Neuronal stem cell (in vitro differentiated cells): ENCODE measurements at regions not wholly inside any gene's neighbourhood (a gene's known extent, or its start where the extent isn't known, plus 50 kb on each side); places are given as distances from the start of the nearest gene placed in this dataset.

ENCODE experiments used
- DNase-seq: peaks from one replicate; pipeline ENCODE4 v3.0.0-alpha.2; 2013; ENCODE audit warnings: low spot score
- H2AFZ ChIP-seq: one replicate; pipeline ENCODE4 v1.6.1; 2013; ENCODE audit warnings: mild to moderate bottlenecking, low read length, inconsistent platforms
- H2AK5ac ChIP-seq: 2 replicates; pipeline ENCODE4 v1.6.1; 2013; ENCODE audit warnings: low read depth, mild to moderate bottlenecking, inconsistent platforms, low read length, moderate library complexity, mixed read lengths
- H2BK120ac ChIP-seq: 2 replicates; pipeline ENCODE4 v1.6.1; 2013; ENCODE audit warnings: low read depth, mild to moderate bottlenecking, inconsistent platforms, low read length, moderate library complexity, mixed read lengths
- H2BK12ac ChIP-seq: one replicate; pipeline ENCODE4 v1.6.1; 2013; ENCODE audit warnings: low read length, inconsistent platforms
- H2BK15ac ChIP-seq: 2 replicates; pipeline ENCODE4 v1.6.1; 2013; ENCODE audit warnings: mild to moderate bottlenecking, low read length, inconsistent platforms, mixed read lengths
- H2BK5ac ChIP-seq: one replicate; pipeline ENCODE4 v1.6.1; 2013; ENCODE audit warnings: inconsistent platforms, mild to moderate bottlenecking, low read length, moderate library complexity
- H3K14ac ChIP-seq: one replicate; pipeline ENCODE4 v1.6.1; 2013; ENCODE audit warnings: low read length, inconsistent platforms
- H3K18ac ChIP-seq: 2 replicates; pipeline ENCODE4 v1.6.1; 2013; ENCODE audit warnings: low read length, inconsistent platforms
- H3K23ac ChIP-seq: 2 replicates; pipeline ENCODE4 v1.6.1; 2013; ENCODE audit warnings: low read depth, mild to moderate bottlenecking, mixed read lengths, low read length, inconsistent platforms; ENCODE audit not compliant: poor library complexity
- H3K27ac ChIP-seq: replicated peaks from 3 replicates; pipeline ENCODE4 v1.5.1; 2013; ENCODE audit warnings: low read length, inconsistent platforms
- H3K27me3 ChIP-seq, 3 experiments: 2 replicates each; pipeline ENCODE4 v1.6.1; 2013; ENCODE audit warnings: low read length in 3 of 3, mild to moderate bottlenecking in 2 of 3, inconsistent platforms in 1 of 3, low read depth in 1 of 3, mixed read lengths in 1 of 3, moderate library complexity in 1 of 3; ENCODE audit not compliant: control insufficient read depth in 3 of 3, insufficient read depth in 3 of 3
- H3K36me3 ChIP-seq, 2 donors: replicated peaks in 1 of 2; 2 replicates each; pipeline ENCODE4 v1.6.1; 2013; ENCODE audit warnings: low read length in 2 of 2; ENCODE audit not compliant: control insufficient read depth in 2 of 2, insufficient read depth in 2 of 2
- H3K4ac ChIP-seq: 2 replicates; pipeline ENCODE4 v1.6.1; 2013; ENCODE audit warnings: inconsistent platforms, mild to moderate bottlenecking, low read length, moderate library complexity
- H3K4me1 ChIP-seq, 2 donors: 1 replicate in 1 of 2; 2 replicates in 1 of 2; pipeline ENCODE4 v1.6.1; 2013; ENCODE audit warnings: low read length in 2 of 2, low read depth in 1 of 2; ENCODE audit not compliant: control insufficient read depth in 2 of 2, insufficient read depth in 1 of 2
- H3K4me2 ChIP-seq: one replicate; pipeline ENCODE4 v1.6.1; 2013; ENCODE audit warnings: mild to moderate bottlenecking, low read length, inconsistent platforms; ENCODE audit not compliant: insufficient read depth, poor library complexity, severe bottlenecking
- H3K4me3 ChIP-seq, 2 donors: 2 replicates each; pipeline ENCODE4 v1.5.1; 2013; ENCODE audit warnings: low read length in 2 of 2, mild to moderate bottlenecking in 2 of 2, inconsistent platforms in 1 of 2, moderate library complexity in 1 of 2
- H3K79me1 ChIP-seq: one replicate; pipeline ENCODE4 v1.6.1; 2013; ENCODE audit warnings: low read depth, mild to moderate bottlenecking, inconsistent platforms, low read length, moderate library complexity
- H3K9ac ChIP-seq: one replicate; pipeline ENCODE4 v1.6.1; 2013; ENCODE audit warnings: mild to moderate bottlenecking, low read depth, low read length, inconsistent platforms; ENCODE audit not compliant: poor library complexity
- H3K9me3 ChIP-seq, 2 donors: replicated peaks in 1 of 2; 2 replicates each; pipeline versions ENCODE3 to v1.6.1; 2013; ENCODE audit warnings: low read length in 2 of 2, mild to moderate bottlenecking in 2 of 2, inconsistent platforms in 1 of 2, low read depth in 1 of 2, mixed read lengths in 1 of 2, moderate library complexity in 1 of 2; ENCODE audit not compliant: control insufficient read depth in 2 of 2, insufficient read depth in 1 of 2
- H4K8ac ChIP-seq: one replicate; pipeline ENCODE4 v1.6.1; 2013; ENCODE audit warnings: low read depth, mild to moderate bottlenecking, inconsistent platforms, low read length, moderate library complexity
- H4K91ac ChIP-seq: one replicate; pipeline ENCODE4 v1.6.1; 2013; ENCODE audit warnings: low read length, low read depth, mild to moderate bottlenecking, inconsistent platforms; ENCODE audit not compliant: poor library complexity
- WGBS, 2 donors: extraction: QIAGEN DNeasy Blood & Tissue Kit; methylation state at CpG; one replicate each; pipeline ENCODE4 v1.1.7; 2013; ENCODE audit warnings: missing lambda C conversion rate in 2 of 2, mixed read lengths in 1 of 2; ENCODE audit not compliant: insufficient read length in 2 of 2, insufficient replicate concordance in 1 of 2; ENCODE audit errors: extremely low coverage in 2 of 2; 5-methylcytosine and 5-hydroxymethylcytosine counted together

- no peak overlapping the region for H2AFZ ChIP-seq
- no peak overlapping the region for H3K4ac ChIP-seq
- no peak overlapping the region for H3K4me3 ChIP-seq
- H3K18ac ChIP-seq, result no peak overlapping the region
- no peak overlapping the region for H2AK5ac ChIP-seq
- H3K14ac ChIP-seq, result no peak overlapping the region
- no peaks in the 10 kb centered on the region for H3K4me1 ChIP-seq
- no peak overlapping the region for H2BK15ac ChIP-seq
- H3K27ac ChIP-seq, result no peak overlapping the region
- no peak overlapping the region for H3K23ac ChIP-seq
- no peak overlapping the region for H2BK12ac ChIP-seq
- H3K79me1 ChIP-seq, result no peaks in the 10 kb centered on the region
- WGBS, 2 donors, result no CpG with 5 or more reads among the region's 4 CpGs
- no peak overlapping the region for H2BK5ac ChIP-seq
- H4K91ac ChIP-seq, result no peak overlapping the region
- DNase-seq, result no peak
- H3K4me2 ChIP-seq, result no peak overlapping the region
- no peaks in the 10 kb centered on the region for H3K27me3 ChIP-seq
- no peak overlapping the region for H4K8ac ChIP-seq
- H3K36me3 ChIP-seq, result no peaks in the 10 kb centered on the region
- H3K9me3 ChIP-seq, result no peaks in the 10 kb centered on the region
- H3K9ac ChIP-seq, result no peak overlapping the region
- no peak overlapping the region for H2BK120ac ChIP-seq
Measured at GRCh38 chr4:177236886-177237285, 72.8 kb upstream of the NEIL3 start.

DNA sequence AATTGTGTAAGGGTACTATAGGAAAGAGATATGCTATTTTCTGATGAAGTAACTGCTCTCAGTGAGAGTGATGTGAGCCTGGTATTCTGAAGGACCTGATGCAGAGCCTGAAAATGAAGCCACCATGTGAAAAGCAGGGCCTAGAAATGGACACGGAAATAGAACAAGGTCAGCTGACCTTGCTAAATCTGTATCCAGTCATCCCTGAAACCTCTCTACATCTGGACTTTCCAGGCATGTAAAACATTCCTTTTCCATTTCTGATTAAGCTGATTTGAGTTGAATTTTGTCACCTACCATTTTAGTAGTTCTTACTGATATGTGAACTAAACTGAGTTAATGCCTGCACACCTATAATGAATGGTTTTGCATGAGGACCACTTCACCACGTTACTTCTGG is 72.4 kb upstream of the NEIL3 start:
- H4K8ac ChIP-seq, result no peak overlapping the region
- H3K27me3 ChIP-seq, result no peaks in the 10 kb centered on the region
- no peak overlapping the region for H3K4me2 ChIP-seq
- H2BK120ac ChIP-seq, result no peak overlapping the region
- WGBS, 2 donors, result no CpG with 5 or more reads among the region's 2 CpGs
- H4K91ac ChIP-seq, result no peak overlapping the region
- H3K4ac ChIP-seq, result no peak overlapping the region
- no peak overlapping the region for H2AK5ac ChIP-seq
- no peak overlapping the region for H2AFZ ChIP-seq
- no peak overlapping the region for H3K23ac ChIP-seq
- H3K4me1 ChIP-seq, result no peaks in the 10 kb centered on the region
- H3K27ac ChIP-seq, result no peak overlapping the region
- H3K14ac ChIP-seq, result no peak overlapping the region
- no peak overlapping the region for H2BK12ac ChIP-seq
- H3K79me1 ChIP-seq, result no peaks in the 10 kb centered on the region
- no peak overlapping the region for H2BK5ac ChIP-seq
- no peak overlapping the region for H3K9ac ChIP-seq
- no peaks in the 10 kb centered on the region for H3K36me3 ChIP-seq
- H3K18ac ChIP-seq, result no peak overlapping the region
- no peaks in the 10 kb centered on the region for H3K9me3 ChIP-seq
- no peak for DNase-seq
- no peak overlapping the region for H3K4me3 ChIP-seq
- no peak overlapping the region for H2BK15ac ChIP-seq

GRCh38 chr4:177239477-177239876 is 70.2 kb upstream of the NEIL3 start:
- Histone ChIP-seq H2BK12ac (no peak overlapping the region), H3K18ac (no peak overlapping the region), H3K23ac (no peak overlapping the region), H2BK120ac (no peak overlapping the region), H3K4me3 (no peak overlapping the region), H2BK15ac (no peak overlapping the region), H4K8ac (no peak overlapping the region), H3K14ac (no peak overlapping the region), H3K4me1 (no peaks in the 10 kb centered on the region), H3K9ac (no peak overlapping the region), H4K91ac (no peak overlapping the region), H2AFZ (no peak overlapping the region), H3K9me3 (no peaks in the 10 kb centered on the region), H3K4ac (no peak overlapping the region), H3K4me2 (no peak overlapping the region), H2AK5ac (no peak overlapping the region), H2BK5ac (no peak overlapping the region), H3K79me1 (no peaks in the 10 kb centered on the region), H3K36me3 (no peaks in the 10 kb centered on the region), H3K27me3 (no peaks in the 10 kb centered on the region), H3K27ac (no peak overlapping the region)
- WGBS, 2 donors, result no CpG with 5 or more reads among the region's 1 CpG
- no peak for DNase-seq

DNA sequence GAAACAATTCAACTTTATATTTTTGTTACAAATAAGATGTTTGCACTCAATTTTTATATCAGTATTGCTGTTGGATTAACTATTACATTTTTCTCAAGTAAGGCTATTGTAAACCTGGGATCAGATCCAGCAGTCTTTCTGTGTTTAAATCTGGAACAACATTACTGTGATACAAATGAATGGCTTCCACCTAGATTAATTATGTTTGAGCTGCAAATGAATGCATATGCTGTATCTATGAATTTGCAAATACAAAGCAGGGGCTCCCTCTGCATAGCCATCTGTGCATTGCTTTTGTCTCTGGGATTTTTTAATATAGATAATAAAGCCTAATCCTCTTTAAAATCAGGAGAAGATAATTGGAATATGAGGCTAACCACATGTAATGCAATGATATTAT is 69.8 kb upstream of the NEIL3 start:
- H3K18ac ChIP-seq, result no peak overlapping the region
- H2AFZ ChIP-seq, result no peak overlapping the region
- no peak overlapping the region for H3K4me2 ChIP-seq
- H4K91ac ChIP-seq, result no peak overlapping the region
- no peak overlapping the region for H2BK5ac ChIP-seq
- H3K27ac ChIP-seq, result no peak overlapping the region
- no peak overlapping the region for H2BK120ac ChIP-seq
- no peak overlapping the region for H3K4ac ChIP-seq
- H3K4me3 ChIP-seq, result no peak overlapping the region
- H2BK12ac ChIP-seq, result no peak overlapping the region
- H3K23ac ChIP-seq, result no peak overlapping the region
- H3K79me1 ChIP-seq, result no peaks in the 10 kb centered on the region
- H3K27me3 ChIP-seq, result no peaks in the 10 kb centered on the region
- H2AK5ac ChIP-seq, result no peak overlapping the region
- no peaks in the 10 kb centered on the region for H3K4me1 ChIP-seq
- H3K36me3 ChIP-seq, result no peaks in the 10 kb centered on the region
- no peak overlapping the region for H3K14ac ChIP-seq
- H4K8ac ChIP-seq, result no peak overlapping the region
- DNase-seq, result no peak
- H3K9ac ChIP-seq, result no peak overlapping the region
- H3K9me3 ChIP-seq, result no peaks in the 10 kb centered on the region
- H2BK15ac ChIP-seq, result no peak overlapping the region
